ENCODE measurements at regions not wholly inside any gene's neighbourhood (a gene's known extent, or its start where the extent isn't known, plus 50 kb on each side); places are given as distances from the start of the nearest gene placed in this dataset.

- H3K27ac ChIP-seq: no peak overlapping the region
- no peak overlapping the region for H3K4me3 ChIP-seq
- no peaks in the 10 kb centered on the region for H3K9me3 ChIP-seq
- H3K27me3 ChIP-seq: no peaks in the 10 kb centered on the region
- TF ChIP-seq POLR2A (IDR thresholded peaks at IDR 0.05) (no peak), CTCF (IDR thresholded peaks at IDR 0.05) (no peak)
- no peaks in the 10 kb centered on the region for H3K4me1 ChIP-seq
- H3K36me3 ChIP-seq: no peaks in the 10 kb centered on the region
- DNase-seq: no peak
Measured at GRCh38 chr12:47023311-47023710, 56.1 kb upstream of the PCED1B start.

DNA sequence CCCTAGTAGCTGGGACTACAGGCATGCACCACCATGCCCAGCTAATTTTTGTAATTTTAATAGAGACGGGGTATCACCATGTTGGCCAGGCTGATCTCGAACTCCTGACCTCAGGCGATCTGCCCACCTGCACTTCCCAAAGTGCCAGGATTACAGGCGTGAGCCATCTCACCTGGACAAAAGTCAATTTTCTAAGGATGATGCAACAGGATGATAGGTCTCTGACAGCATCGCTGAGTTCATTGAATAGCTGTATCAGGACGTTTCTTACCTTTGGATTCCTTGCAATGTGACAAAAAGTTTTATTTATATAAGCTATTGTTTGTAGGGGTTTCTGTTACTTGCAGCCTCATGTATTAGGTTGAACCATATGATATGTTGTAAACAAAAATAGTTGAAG is 55.5 kb upstream of the PCED1B start:
- H3K4me3 ChIP-seq: no peak overlapping the region
- no peak for DNase-seq
- TF ChIP-seq CTCF (IDR thresholded peaks at IDR 0.05) (no peak), POLR2A (IDR thresholded peaks at IDR 0.05) (no peak)
- H3K4me1 ChIP-seq: no peaks in the 10 kb centered on the region
- no peak overlapping the region for H3K27ac ChIP-seq
- H3K36me3 ChIP-seq: no peaks in the 10 kb centered on the region
- H3K9me3 ChIP-seq: no peaks in the 10 kb centered on the region
- H3K27me3 ChIP-seq: no peaks in the 10 kb centered on the region

DNA sequence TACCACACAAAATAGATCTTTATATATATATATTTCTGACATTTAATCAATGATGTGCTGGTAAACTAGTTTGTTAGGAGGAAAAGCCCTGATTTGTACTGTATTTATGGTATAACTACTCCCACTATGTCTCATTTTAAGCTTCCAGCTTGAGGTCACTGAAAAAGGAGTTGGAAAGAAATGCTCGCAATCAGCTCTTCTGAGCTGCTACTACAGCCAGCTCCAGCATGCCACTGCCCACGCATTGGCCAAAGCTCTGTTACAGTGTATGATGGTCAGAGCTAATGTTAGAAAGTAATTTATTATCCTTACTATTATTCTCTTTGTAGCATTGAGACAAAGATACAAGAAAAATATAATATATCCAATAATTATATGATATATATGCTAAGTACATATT is 55.0 kb upstream of the PCED1B start:
- Histone ChIP-seq H3K27me3 (no peaks in the 10 kb centered on the region), H3K36me3 (no peaks in the 10 kb centered on the region), H3K4me1 (no peaks in the 10 kb centered on the region), H3K27ac (no peak overlapping the region), H3K9me3 (no peaks in the 10 kb centered on the region), H3K4me3 (no peak overlapping the region)
- no peak for DNase-seq
- TF ChIP-seq CTCF (IDR thresholded peaks at IDR 0.05) (no peak), POLR2A (IDR thresholded peaks at IDR 0.05) (no peak)

DNA sequence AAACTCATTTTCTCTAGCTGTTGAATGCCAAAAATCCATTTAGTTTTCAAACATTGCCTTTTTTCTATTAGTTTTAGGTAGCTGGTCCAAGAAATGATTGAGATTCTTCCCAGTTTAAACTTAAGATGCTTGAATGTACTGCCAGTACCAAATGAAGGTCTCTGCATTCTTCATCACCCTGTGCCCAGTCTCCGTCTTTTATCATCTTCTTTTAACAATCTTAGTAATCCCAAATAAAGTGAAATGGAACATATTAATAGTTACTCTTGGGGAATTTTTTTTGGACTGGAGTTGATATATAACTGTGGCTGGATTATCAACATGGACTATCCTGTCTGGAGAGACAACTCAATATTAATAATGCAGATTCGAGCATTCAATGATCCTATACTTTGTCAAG is 54.1 kb upstream of the PCED1B start:
- Histone ChIP-seq H3K36me3 (no peaks in the 10 kb centered on the region), H3K27ac (no peak overlapping the region), H3K4me3 (no peak overlapping the region), H3K4me1 (no peaks in the 10 kb centered on the region), H3K27me3 (no peaks in the 10 kb centered on the region), H3K9me3 (no peaks in the 10 kb centered on the region)
- no peak for DNase-seq
- TF ChIP-seq CTCF (IDR thresholded peaks at IDR 0.05) (no peak), POLR2A (IDR thresholded peaks at IDR 0.05) (no peak)

GRCh38 chr12:47025798-47026197 is 53.6 kb upstream of the PCED1B start:
- Histone ChIP-seq H3K27ac (no peak overlapping the region), H3K9me3 (no peaks in the 10 kb centered on the region), H3K27me3 (no peaks in the 10 kb centered on the region), H3K4me1 (no peaks in the 10 kb centered on the region), H3K4me3 (no peak overlapping the region), H3K36me3 (no peaks in the 10 kb centered on the region)
- TF ChIP-seq POLR2A (IDR thresholded peaks at IDR 0.05): no peak
- no peak for TF ChIP-seq CTCF (IDR thresholded peaks at IDR 0.05)
- DNase-seq: no peak

DNA sequence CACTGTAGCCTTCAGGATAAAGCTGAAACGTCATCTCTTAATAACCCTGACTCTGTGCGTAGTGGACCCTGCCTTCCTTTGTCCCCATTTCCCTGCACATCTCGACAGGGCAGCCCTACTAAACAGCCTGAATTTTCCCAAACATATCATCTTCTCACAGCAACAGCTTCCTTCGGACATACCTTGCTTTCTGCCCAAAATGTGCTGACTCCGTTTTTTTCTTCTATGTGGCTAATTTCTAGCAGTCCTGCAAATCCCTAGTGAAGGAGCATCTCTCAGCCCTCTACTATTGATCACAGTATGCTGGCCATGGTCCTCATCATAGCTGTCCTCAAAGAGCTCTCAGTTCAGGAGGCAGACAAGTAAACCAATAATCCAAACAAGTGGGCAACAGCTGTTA is 53.1 kb upstream of the PCED1B start:
- Histone ChIP-seq H3K27ac (no peak overlapping the region), H3K9me3 (no peaks in the 10 kb centered on the region), H3K4me3 (no peak overlapping the region), H3K27me3 (no peaks in the 10 kb centered on the region), H3K36me3 (no peaks in the 10 kb centered on the region), H3K4me1 (no peaks in the 10 kb centered on the region)
- no peak for DNase-seq
- no peak for TF ChIP-seq POLR2A (IDR thresholded peaks at IDR 0.05)
- no peak for TF ChIP-seq CTCF (IDR thresholded peaks at IDR 0.05)

Measured in Peyer's patch (tissue), 4 donors.